Naive thymus-derived CD4-positive, alpha-beta T cell (primary cell): ENCODE measurements at regions not wholly inside any gene's neighbourhood (a gene's known extent, or its start where the extent isn't known, plus 50 kb on each side); places are given as distances from the start of the nearest gene placed in this dataset.
A peak's percentile ranks its signal among the peaks of the same experiment; 100 is the strongest.

Experiments
- ATAC-seq: fragments of 150-1000 bp; cut with Tn5 transposase; 2 replicates; pipeline ENCODE4 v1.10.0; 2021; ENCODE audit warnings: mild to moderate bottlenecking, moderate library complexity
- CTCF ChIA-PET: fragments of 350-600 bp; sonication (Branson Sonifier 250); formaldehyde crosslinking; loops from one replicate; lab custom pipeline; 2021; ENCODE audit warnings: antibody characterized with exemption; lab: Charles Lee
- POLR2A ChIA-PET: fragments of 350-600 bp; sonication (Branson Sonifier 250); formaldehyde crosslinking; loops from one replicate; lab custom pipeline; 2021; ENCODE audit warnings: antibody characterized with exemption, inconsistent platforms; lab: Charles Lee
- DNase-seq, 9 donors: peaks; one replicate each; pipeline versions ENCODE4 v3.0.0 to v3.0.0-alpha.2; 2020 to 2022; ENCODE audit warnings: mixed read lengths in 1 of 9
- H3K27ac ChIP-seq: one replicate; pipeline ENCODE4 v1.7.0; 2013; ENCODE audit warnings: mild to moderate bottlenecking, low read depth, low read length, moderate library complexity
- H3K27me3 ChIP-seq, 2 donors: one replicate each; pipeline ENCODE4 v1.7.0; 2013; ENCODE audit warnings: low read length in 2 of 2, mild to moderate bottlenecking in 2 of 2, moderate library complexity in 2 of 2; ENCODE audit not compliant: control insufficient read depth in 2 of 2, insufficient read depth in 2 of 2
- H3K36me3 ChIP-seq, 3 experiments: 1 replicate in 2 of 3; 2 replicates in 1 of 3; pipeline ENCODE4 v1.7.0; 2013; ENCODE audit warnings: low read length in 3 of 3, mild to moderate bottlenecking in 3 of 3, moderate library complexity in 1 of 3; ENCODE audit not compliant: insufficient read depth in 3 of 3, control insufficient read depth in 2 of 3
- H3K4me1 ChIP-seq, 2 donors: one replicate each; pipeline ENCODE4 v1.7.0; 2013; ENCODE audit warnings: low read length in 2 of 2, mild to moderate bottlenecking in 2 of 2, moderate library complexity in 1 of 2; ENCODE audit not compliant: control insufficient read depth in 2 of 2, insufficient read depth in 2 of 2
- H3K4me3 ChIP-seq: 2 replicates; pipeline ENCODE4 v1.7.0; 2013; ENCODE audit warnings: mild to moderate bottlenecking, low read length
- H3K9me3 ChIP-seq, 3 experiments: 1 replicate in 2 of 3; 2 replicates in 1 of 3; pipeline ENCODE4 v1.7.0; 2013; ENCODE audit warnings: low read length in 3 of 3; ENCODE audit not compliant: control insufficient read depth in 2 of 3
- H3K27ac Mint-ChIP-seq, 9 donors: one replicate each; pipeline ENCODE4 v1.8.0; 2020 to 2022; ENCODE audit warnings: mixed read lengths in 9 of 9, mild to moderate bottlenecking in 8 of 9, moderate library complexity in 5 of 9, inconsistent platforms in 2 of 9
- H3K27me3 Mint-ChIP-seq, 5 donors: one replicate each; pipeline ENCODE4 v1.8.0; 2021 to 2022; ENCODE audit warnings: mixed read lengths in 5 of 5, mild to moderate bottlenecking in 1 of 5
- H3K36me3 Mint-ChIP-seq, 5 donors: one replicate each; pipeline ENCODE4 v1.8.0; 2020 to 2022; ENCODE audit warnings: mixed read lengths in 5 of 5, mild to moderate bottlenecking in 3 of 5, inconsistent platforms in 1 of 5
- H3K4me1 Mint-ChIP-seq, 7 donors: one replicate each; pipeline ENCODE4 v1.8.0; 2020 to 2022; ENCODE audit warnings: mixed read lengths in 7 of 7, mild to moderate bottlenecking in 3 of 7, inconsistent platforms in 1 of 7
- H3K4me3 Mint-ChIP-seq, 10 donors: one replicate each; pipeline ENCODE4 v1.8.0; 2020 to 2022; ENCODE audit warnings: mild to moderate bottlenecking in 10 of 10, mixed read lengths in 10 of 10, moderate library complexity in 6 of 10, inconsistent platforms in 2 of 10
- H3K9me3 Mint-ChIP-seq, 11 donors: one replicate each; pipeline ENCODE4 v1.8.0; 2020 to 2022; ENCODE audit warnings: mixed read lengths in 11 of 11, mild to moderate bottlenecking in 4 of 11, inconsistent platforms in 1 of 11, moderate library complexity in 1 of 11
- intact Hi-C, 2 donors: fragments of 100-400 bp; cut with micrococcal nuclease; formaldehyde crosslinking; loops; one replicate each; pipeline ENCODE4 v1.15.1; 2023

DNA sequence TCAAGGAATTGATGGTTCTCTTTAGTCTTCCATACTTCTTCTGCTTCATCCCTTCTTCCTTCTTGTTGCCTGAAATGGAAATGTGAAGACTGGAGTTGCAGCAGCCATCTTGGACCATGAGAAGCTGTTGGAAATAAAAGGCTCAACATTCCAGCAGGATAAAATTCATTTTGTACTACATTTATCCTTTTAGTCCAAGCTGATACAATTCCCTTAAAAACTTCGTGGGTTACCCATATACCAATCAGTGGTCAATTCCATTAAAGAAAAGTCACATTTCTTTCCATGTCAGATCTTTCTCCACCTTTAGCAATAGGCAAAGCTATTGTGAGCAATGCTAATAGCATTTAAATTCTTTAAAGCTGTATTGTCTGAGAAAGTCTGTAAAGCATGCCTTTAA lies 141.3 kb upstream of the LYZL2 start:
- DNase-seq (no peak), ATAC-seq (no peak)
- H3K36me3 Mint-ChIP-seq, result peaks cover 0 to 4% (median 3%) of the 10 kb centered on the region in 5 donors
- Histone ChIP-seq H3K27me3 (no peaks in the 10 kb centered on the region), H3K36me3 (no peaks in the 10 kb centered on the region), H3K27ac (no peak overlapping the region), H3K9me3 (peaks cover 0 to 21% (median 7%) of the 10 kb centered on the region in 3 experiments), H3K4me3 (no peak overlapping the region), H3K4me1 (no peaks in the 10 kb centered on the region)
- no peaks in the 10 kb centered on the region for H3K4me1 Mint-ChIP-seq
- peaks cover 0 to 7% (median 0%) of the 10 kb centered on the region in 5 donors for H3K27me3 Mint-ChIP-seq
- H3K27ac Mint-ChIP-seq, result no peak overlapping the region
- ChIA-PET CTCF (no interaction called here), POLR2A (interaction anchor here (0.7 to 1.0 kb wide), 2 partner anchors 8 to 990 kb away, joined by 3 read pairs; no protein-coding TSS in a partner anchor)
- H3K4me3 Mint-ChIP-seq, result no peak overlapping the region
- intact Hi-C loops, result no loop called here
- H3K9me3 Mint-ChIP-seq, result peaks cover 0 to 30% (median 14%) of the 10 kb centered on the region in 11 donors

- H3K36me3 ChIP-seq, result no peaks in the 10 kb centered on the region
- peaks cover 0 to 21% (median 7%) of the 10 kb centered on the region in 3 experiments for H3K9me3 ChIP-seq
- Mint-ChIP-seq H3K27me3 (peaks cover 0 to 7% (median 0%) of the 10 kb centered on the region in 5 donors), H3K4me3 (no peak overlapping the region), H3K4me1 (no peaks in the 10 kb centered on the region), H3K27ac (no peak overlapping the region), H3K9me3 (peaks cover 0 to 30% (median 14%) of the 10 kb centered on the region in 11 donors), H3K36me3 (peaks cover 0 to 4% (median 3%) of the 10 kb centered on the region in 5 donors)
- H3K27me3 ChIP-seq, result no peaks in the 10 kb centered on the region
- DNase-seq, result no peak
- intact Hi-C loops, result no loop called here
- no peak for ATAC-seq
- H3K4me3 ChIP-seq, result no peak overlapping the region
- H3K27ac ChIP-seq, result no peak overlapping the region
- ChIA-PET CTCF (no interaction called here), POLR2A (interaction anchor here (0.7 kb wide), 1 partner anchor 991 kb away, joined by 3 read pairs; no protein-coding TSS in a partner anchor)
- no peaks in the 10 kb centered on the region for H3K4me1 ChIP-seq
These were observed 140.7 kb upstream of the LYZL2 start for GRCh38 chr10:30770229-30770628.

GRCh38 chr10:30769361-30769760 lies 139.8 kb upstream of the LYZL2 start:
- POLR2A ChIA-PET, result no interaction called here
- Histone ChIP-seq H3K4me3 (no peak overlapping the region), H3K27ac (no peak overlapping the region), H3K4me1 (no peaks in the 10 kb centered on the region), H3K9me3 (peaks cover 0 to 21% (median 7%) of the 10 kb centered on the region in 3 experiments), H3K36me3 (no peaks in the 10 kb centered on the region), H3K27me3 (no peaks in the 10 kb centered on the region)
- H3K4me3 Mint-ChIP-seq, result no peak overlapping the region
- peaks cover 0 to 4% (median 3%) of the 10 kb centered on the region in 5 donors for H3K36me3 Mint-ChIP-seq
- ATAC-seq, result no peak
- no peak for DNase-seq
- CTCF ChIA-PET, result no interaction called here
- H3K4me1 Mint-ChIP-seq, result no peaks in the 10 kb centered on the region
- H3K9me3 Mint-ChIP-seq, result peaks cover 0 to 30% (median 14%) of the 10 kb centered on the region in 11 donors
- no peak overlapping the region for H3K27ac Mint-ChIP-seq
- intact Hi-C loops, result no loop called here
- H3K27me3 Mint-ChIP-seq, result peaks cover 0 to 7% (median 0%) of the 10 kb centered on the region in 5 donors

DNA sequence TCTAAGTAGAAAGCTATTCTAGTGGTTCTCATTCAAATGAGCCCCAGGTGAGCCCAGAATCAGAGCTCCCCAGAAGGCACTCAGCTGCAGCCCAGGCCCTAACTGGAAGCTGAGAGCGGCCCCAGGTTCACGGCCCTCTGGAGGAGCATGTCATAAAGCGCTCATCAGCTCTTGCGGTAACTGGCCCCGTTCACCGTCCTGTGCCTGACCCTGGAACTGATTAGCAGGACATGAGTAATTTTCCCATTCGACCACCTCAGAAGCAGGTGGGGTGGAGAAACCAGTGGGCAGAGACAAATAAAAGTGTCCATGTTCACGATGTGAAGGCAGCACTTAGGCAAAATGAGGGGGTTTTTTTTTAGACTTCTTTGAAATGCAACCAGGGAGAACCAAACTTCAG lies 136.1 kb upstream of the LYZL2 start:
- DNase-seq, result no peak
- POLR2A ChIA-PET, result no interaction called here
- H3K27ac Mint-ChIP-seq, result no peak overlapping the region
- intact Hi-C loops, result no loop called here
- Histone ChIP-seq H3K27me3 (no peaks in the 10 kb centered on the region), H3K9me3 (peaks cover 0 to 11% (median 5%) of the 10 kb centered on the region in 3 experiments), H3K36me3 (no peaks in the 10 kb centered on the region), H3K4me1 (no peaks in the 10 kb centered on the region), H3K27ac (no peak overlapping the region), H3K4me3 (no peak overlapping the region)
- peaks cover 0 to 12% (median 0%) of the 10 kb centered on the region in 5 donors for H3K36me3 Mint-ChIP-seq
- peaks cover 0 to 16% (median 0%) of the 10 kb centered on the region in 7 donors for H3K4me1 Mint-ChIP-seq
- peaks cover 0 to 21% (median 4%) of the 10 kb centered on the region in 11 donors for H3K9me3 Mint-ChIP-seq
- no peak overlapping the region for H3K4me3 Mint-ChIP-seq
- H3K27me3 Mint-ChIP-seq, result peaks cover 0 to 4% (median 0%) of the 10 kb centered on the region in 5 donors
- no peak for ATAC-seq
- CTCF ChIA-PET, result interaction anchor here (0.6 kb wide), 1 partner anchor 107 kb away, joined by 5 read pairs; no protein-coding TSS in a partner anchor

- H3K27me3 Mint-ChIP-seq, result peaks cover 0 to 4% (median 0%) of the 10 kb centered on the region in 5 donors
These were observed 135.6 kb upstream of the LYZL2 start for GRCh38 chr10:30765022-30765615.

DNA sequence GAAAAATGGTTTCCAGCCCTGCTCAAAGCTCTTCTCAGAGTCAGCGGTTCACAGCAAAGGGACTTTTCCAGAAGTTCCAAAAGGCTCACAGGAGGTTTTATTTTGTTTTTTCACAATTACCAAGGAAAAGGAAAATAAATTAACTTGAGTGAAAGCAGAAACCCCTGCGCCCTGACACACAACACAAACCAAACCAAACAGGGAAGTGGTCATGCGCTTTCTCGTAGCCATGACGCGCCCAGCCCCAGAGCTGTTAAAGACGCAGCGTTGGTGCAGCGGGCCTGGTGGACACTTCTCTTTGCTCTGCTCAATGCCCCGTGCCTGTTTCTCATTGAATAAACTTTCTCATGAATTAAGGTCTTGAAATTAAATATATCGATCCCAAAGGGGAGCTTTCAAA lies 134.4 kb upstream of the LYZL2 start:
- no peak for DNase-seq
- Histone ChIP-seq H3K4me3 (no peak overlapping the region), H3K27me3 (no peaks in the 10 kb centered on the region), H3K4me1 (no peaks in the 10 kb centered on the region), H3K27ac (no peak overlapping the region), H3K36me3 (no peaks in the 10 kb centered on the region), H3K9me3 (no peaks in the 10 kb centered on the region)
- Mint-ChIP-seq H3K27me3 (peaks cover 0 to 4% (median 0%) of the 10 kb centered on the region in 5 donors), H3K4me1 (peaks cover 0 to 23% (median 0%) of the 10 kb centered on the region in 7 donors), H3K27ac (peak overlapping the region in 1 of 9 donors; percentile 81), H3K9me3 (peaks cover 0 to 15% (median 2%) of the 10 kb centered on the region in 11 donors), H3K36me3 (peaks cover 0 to 13% (median 0%) of the 10 kb centered on the region in 5 donors), H3K4me3 (no peak overlapping the region)
- intact Hi-C loops, result no loop called here
- POLR2A ChIA-PET, result no interaction called here
- peak; percentile 53 for ATAC-seq
- CTCF ChIA-PET, result no interaction called here

More at GRCh38 chr10:30765022-30765615, 135.6 kb upstream of the LYZL2 start:
- H3K36me3 ChIP-seq, result no peaks in the 10 kb centered on the region
- Mint-ChIP-seq H3K4me3 (no peak overlapping the region), H3K36me3 (peaks cover 0 to 13% (median 0%) of the 10 kb centered on the region in 5 donors), H3K27ac (no peak overlapping the region), H3K4me1 (peaks cover 0 to 16% (median 0%) of the 10 kb centered on the region in 7 donors), H3K9me3 (peaks cover 0 to 19% (median 3%) of the 10 kb centered on the region in 11 donors)
- ChIA-PET POLR2A (no interaction called here), CTCF (interaction anchor here (0.6 kb wide), 1 partner anchor 106 kb away, joined by 5 read pairs; no protein-coding TSS in a partner anchor)
- DNase-seq (no peak), ATAC-seq (no peak)
- peaks cover 0 to 6% (median 0%) of the 10 kb centered on the region in 3 experiments for H3K9me3 ChIP-seq
- H3K27me3 ChIP-seq, result no peaks in the 10 kb centered on the region
- no peak overlapping the region for H3K4me3 ChIP-seq
- no peaks in the 10 kb centered on the region for H3K4me1 ChIP-seq
- intact Hi-C loops, result no loop called here
- no peak overlapping the region for H3K27ac ChIP-seq
